GM18502 (cell line): ENCODE measurements at regions not wholly inside any gene's neighbourhood (a gene's known extent, or its start where the extent isn't known, plus 50 kb on each side); places are given as distances from the start of the nearest gene placed in this dataset.
"Not testable (repeated sequence)": the region's sequence is repeated elsewhere in the genome, so short reads cannot be mapped to it uniquely, and the experiment has no call there.

Experiments used
- ATAC-seq: cut with Tn5 transposase; IDR thresholded peaks from one replicate; pipeline ENCODE4 v1.9.1; 2021; ENCODE audit warnings: mild to moderate bottlenecking; ENCODE audit not compliant: unreplicated experiment, poor library complexity

DNA sequence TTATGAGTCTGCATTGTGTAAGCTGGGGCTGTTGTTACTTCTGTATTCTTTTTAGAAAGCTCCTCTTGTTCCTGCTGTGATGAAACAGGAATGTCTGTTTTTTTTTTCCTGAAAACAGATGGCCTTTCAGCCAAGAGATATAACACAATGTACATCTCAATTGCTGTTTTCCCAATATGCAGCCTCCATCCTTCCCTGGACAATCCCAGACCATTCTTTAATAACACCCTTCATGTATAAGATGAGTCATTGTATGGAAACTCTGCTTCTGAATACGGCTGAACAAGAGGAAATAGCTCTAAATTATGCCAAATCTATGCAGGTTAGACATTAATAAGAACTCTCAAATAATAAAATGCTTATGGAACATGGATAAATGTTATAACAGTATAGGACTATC lies 60.2 kb upstream of the LRRC4C start:
- ATAC-seq: no peak

- ATAC-seq: no peak
These were observed 62.9 kb upstream of the LRRC4C start for GRCh38 chr11:41522391-41522790.

GRCh38 chr11:41522899-41523672 lies 63.6 kb upstream of the LRRC4C start:
- ATAC-seq: no peak

- no peak for ATAC-seq
These were observed 68.1 kb upstream of the LRRC4C start for GRCh38 chr11:41527530-41527929.

- no peak for ATAC-seq
These were observed 73.0 kb upstream of the LRRC4C start for GRCh38 chr11:41532413-41532812.

GRCh38 chr11:41533761-41534160 lies 74.3 kb upstream of the LRRC4C start:
- ATAC-seq: no peak

DNA sequence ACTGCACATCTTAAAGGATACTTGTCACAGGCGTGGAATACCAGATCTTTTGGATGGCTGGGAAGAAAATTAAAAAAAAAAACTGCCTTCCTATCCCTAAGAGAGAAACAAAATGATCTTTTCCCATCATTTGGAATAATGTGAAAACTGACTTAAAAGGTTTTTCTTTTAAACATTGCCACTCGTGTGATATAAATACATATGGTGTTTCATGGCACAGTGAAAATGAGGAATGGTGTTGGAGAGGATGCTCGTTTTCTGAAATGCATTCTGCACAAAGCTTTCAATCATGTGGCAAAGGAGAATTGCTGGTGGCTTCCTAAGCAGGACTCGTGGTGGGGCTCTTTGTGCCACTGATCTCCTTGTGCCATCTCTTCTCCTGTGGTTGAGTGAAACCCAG lies 74.9 kb upstream of the LRRC4C start:
- ATAC-seq: no peak

DNA sequence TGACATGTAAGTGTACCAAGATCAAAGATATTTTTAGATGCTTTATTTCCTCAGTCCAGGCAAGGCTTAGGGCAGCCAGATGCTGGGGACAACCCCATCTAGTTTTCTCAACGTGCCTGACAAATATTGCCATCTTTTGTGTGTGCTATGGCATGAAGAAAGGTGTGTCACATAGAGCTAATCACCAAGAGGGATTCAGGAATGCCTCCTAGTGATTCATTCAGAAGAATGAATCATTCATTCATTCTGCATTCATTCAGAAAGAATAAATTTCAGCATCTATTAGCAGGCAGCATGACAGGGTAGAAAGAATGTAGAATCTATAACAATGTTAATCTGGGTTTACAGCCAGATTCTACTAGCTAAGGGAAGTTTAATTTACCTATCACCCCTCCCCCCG lies 75.4 kb upstream of the LRRC4C start:
- ATAC-seq: no peak

DNA sequence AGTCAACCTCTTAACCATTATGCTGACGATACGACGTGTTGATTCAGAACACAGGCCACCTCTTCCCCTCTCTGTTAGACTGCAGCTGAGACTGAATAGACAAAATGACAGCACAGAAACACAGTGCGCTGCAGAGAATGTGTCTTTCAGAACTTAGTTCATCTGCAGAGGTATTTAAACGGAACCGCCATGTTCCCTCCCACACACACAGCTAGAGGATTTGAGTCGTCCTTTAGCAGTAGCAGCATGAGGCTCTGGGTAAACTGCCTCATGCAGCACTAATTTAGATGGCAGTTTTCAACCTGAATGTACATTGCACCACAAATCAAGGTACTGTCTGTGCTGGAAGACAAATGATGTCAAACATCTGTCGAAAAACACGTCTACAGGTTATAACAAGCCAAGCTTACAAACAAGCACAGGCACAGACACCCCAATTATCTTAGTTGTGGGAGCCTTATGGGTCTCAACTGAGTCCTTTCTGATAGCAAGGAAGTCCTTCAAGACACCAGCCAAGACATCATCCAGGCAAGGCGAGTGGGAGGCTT lies 76.6 kb upstream of the LRRC4C start:
- ATAC-seq: no peak

DNA sequence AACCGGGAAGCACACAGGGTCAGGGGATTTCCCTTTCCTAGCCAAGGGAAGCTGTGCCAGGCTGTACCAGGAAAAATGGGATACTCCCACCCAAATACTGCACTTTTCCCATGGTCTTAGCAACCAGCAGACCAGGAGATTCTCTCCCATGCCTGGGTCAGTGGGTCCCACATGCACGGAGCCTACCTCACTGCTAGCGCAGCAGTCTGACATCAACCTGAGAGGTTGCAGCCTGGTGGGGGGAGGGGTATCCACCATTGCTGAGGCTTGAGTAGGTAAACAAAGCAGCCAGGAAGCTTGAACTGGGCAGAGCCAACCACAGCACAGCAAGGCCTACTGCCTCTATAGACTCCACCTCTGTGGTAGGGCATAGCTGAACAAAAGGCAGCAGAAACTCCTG lies 85.5 kb upstream of the LRRC4C start:
- not testable (repeated sequence) for ATAC-seq

GRCh38 chr11:41578421-41579051 lies 119.1 kb upstream of the LRRC4C start:
- ATAC-seq: no peak

GRCh38 chr11:41579546-41579945 lies 120.1 kb upstream of the LRRC4C start:
- ATAC-seq: no peak

DNA sequence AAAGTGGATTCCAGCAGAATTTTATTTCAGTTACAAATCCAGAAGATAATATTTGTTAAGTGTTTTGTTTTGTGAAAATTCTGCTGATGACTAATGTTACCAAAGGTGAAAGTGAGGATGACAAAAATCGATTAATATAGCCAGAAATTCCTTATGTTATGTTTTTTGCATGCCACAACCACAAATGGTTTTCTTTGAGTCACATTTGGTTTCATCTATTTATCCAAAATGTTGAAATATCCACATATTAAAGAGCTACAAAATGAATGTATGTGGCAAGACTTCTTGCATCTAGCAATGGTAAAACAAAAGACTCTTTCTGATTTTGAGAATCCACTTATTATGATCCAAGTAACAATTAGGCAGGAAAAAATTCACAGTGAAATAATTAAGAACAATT lies 150.1 kb upstream of the LRRC4C start:
- ATAC-seq: no peak

DNA sequence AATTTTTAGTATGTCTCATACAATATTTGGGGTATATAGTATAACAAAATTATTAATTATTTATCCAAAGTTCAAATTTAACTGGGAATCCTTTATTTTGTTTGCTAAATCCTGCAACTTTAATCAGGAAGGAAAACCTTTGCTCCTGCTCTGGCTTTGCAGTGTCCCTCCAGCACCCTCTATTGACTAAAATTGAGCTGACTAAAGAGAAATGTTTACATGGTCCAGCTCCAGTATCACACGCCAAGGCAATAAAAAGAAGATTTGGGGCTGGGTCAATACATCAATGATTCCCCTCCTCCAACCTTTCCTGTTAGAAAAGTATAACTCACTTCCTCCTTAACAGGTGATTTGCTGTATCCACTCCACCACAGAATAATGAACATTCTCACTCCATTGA lies 153.0 kb upstream of the LRRC4C start:
- ATAC-seq: no peak

GRCh38 chr11:41613326-41613725 lies 153.9 kb upstream of the LRRC4C start:
- ATAC-seq: no peak

DNA sequence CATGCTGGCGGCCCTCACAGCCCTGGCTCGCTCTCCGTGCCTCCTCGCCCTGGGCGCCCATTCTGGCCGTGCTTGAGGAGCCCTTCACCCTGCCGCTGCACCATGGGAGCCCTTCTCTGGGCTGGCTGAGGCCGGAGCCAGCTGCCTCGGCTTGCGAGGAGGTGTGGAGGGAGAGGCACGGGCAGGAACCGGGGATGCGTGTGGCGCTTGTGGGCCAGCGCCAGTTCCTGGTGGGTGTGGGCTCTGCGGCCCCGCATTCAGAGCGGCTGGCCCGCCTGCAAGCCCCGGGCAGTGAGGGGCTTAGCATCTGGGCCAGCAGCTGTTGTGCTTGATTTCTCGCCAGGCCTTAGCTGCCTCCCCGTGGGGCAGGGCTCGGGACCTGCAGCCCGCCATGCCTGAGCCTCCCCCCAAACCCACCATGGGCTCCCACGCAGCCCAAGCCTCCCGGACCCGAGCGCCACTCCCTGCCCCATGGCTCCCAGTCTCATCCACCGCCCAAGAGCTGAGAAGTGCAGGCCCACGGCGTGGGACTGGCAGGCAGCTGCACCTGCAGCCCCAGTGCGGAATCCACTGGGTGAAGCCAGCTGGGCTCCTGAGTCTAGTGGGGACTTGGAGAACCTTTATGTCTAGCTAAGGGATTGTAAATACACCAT lies 163.4 kb upstream of the LRRC4C start:
- no peak for ATAC-seq

- ATAC-seq: no peak
These were observed 200.5 kb upstream of the LRRC4C start for GRCh38 chr11:41659985-41660384.

- ATAC-seq: no peak
These were observed 201.1 kb upstream of the LRRC4C start for GRCh38 chr11:41660585-41660984.

- no peak for ATAC-seq
These were observed 206.2 kb upstream of the LRRC4C start for GRCh38 chr11:41665441-41666360.

- ATAC-seq: no peak
These were observed 207.7 kb upstream of the LRRC4C start for GRCh38 chr11:41666951-41667653.
